Heart left ventricle (tissue), 13 donors: ENCODE measurements at regions not wholly inside any gene's neighbourhood (a gene's known extent, or its start where the extent isn't known, plus 50 kb on each side); places are given as distances from the start of the nearest gene placed in this dataset.

ENCODE experiments used
- CTCF ChIP-seq, 12 donors: fragments of 200-600 bp; sonication (generic) in 4 of 12; IDR thresholded peaks; one replicate each; pipeline versions ENCODE4 v1.5.0 to v1.8.0; 2018 to 2022; ENCODE audit warnings: antibody characterized with exemption in 12 of 12, mild to moderate bottlenecking in 5 of 12
- POLR2A ChIP-seq, 2 donors: fragments of 450-650 bp; IDR thresholded peaks; one replicate each; pipeline ENCODE4 v1.6.1; 2017; ENCODE audit warnings: antibody characterized with exemption in 2 of 2, mild to moderate bottlenecking in 2 of 2, moderate library complexity in 2 of 2
- donor health status: ischemic (EF 13 %, LVEDD 7.1; RV severe dilation, severe dysfunction).
- donor health status: DM: no; HTN: yes; CAD: no.
- donor health status: DM: no; HTN: no; CAD: no.
- donor health status: ischemic (EF 25% LVEDD 6.9; RV normal size, moderate dysfunction).
- donor health status: ischemic (EF 25% LVEDD 5.7; RV mildly dilated, moderate dysfunction).
- donor health status: ischemic (EF 35%, LVEDD 5.7; RV mildly dilated, moderate dysfunction).
- donor health status: nonischemic (EF 11% LVEDD 7.7; RV severe dilation, severe dysfunction).
- donor health status: DM: yes; HTN: yes; CAD: no.
- donor health status: PGD.
- donor health status: ischemic (EF 29% LVEDD 5.4; RV normal size, mild dysfunction).
- donor health status: nonischemic (EF 23%, LVEDD 6.1; RV moderate dilation, normal function).

- TF ChIP-seq CTCF (IDR thresholded peaks at IDR 0.05): no peak
- TF ChIP-seq POLR2A (IDR thresholded peaks at IDR 0.05): no peak
Measured at GRCh38 chr6:84340422-84340821, 113.0 kb upstream of the CEP162 start.
